Endothelial cell of umbilical vein (primary cell): ENCODE measurements at regions not wholly inside any gene's neighbourhood (a gene's known extent, or its start where the extent isn't known, plus 50 kb on each side); places are given as distances from the start of the nearest gene placed in this dataset.

Experiments used
- BruUV-seq: library from RNA; stranded (reverse); fragments of 400-500 nt; replicated peaks from 2 replicates; lab custom pipeline; 2021; lab: Mats Ljungman, UMichigan
- CTCF ChIA-PET: fragments of 300-600, 350-600 bp; sonication (Branson Sonifier 250); formaldehyde crosslinking; loops from one replicate; lab custom pipeline; 2021; ENCODE audit warnings: antibody characterized with exemption, inconsistent platforms; lab: Charles Lee
- POLR2A ChIA-PET: fragments of 300-600, 350-600 bp; sonication (Branson Sonifier 250); formaldehyde crosslinking; loops from one replicate; lab custom pipeline; 2021; ENCODE audit warnings: antibody characterized with exemption, inconsistent platforms; lab: Charles Lee
- DNase-seq: peaks from one replicate; pipeline ENCODE4 v3.0.0-alpha.2; 2011; ENCODE audit warnings: low read depth, low spot score
- FAIRE-seq: peaks from 2 replicates; lab custom pipeline; 2011; peaks lifted over from hg19 to GRCh38; lab: Jason Lieb, UNC
- H2AFZ ChIP-seq: 2 replicates; pipeline ENCODE4 v1.6.0; 2012; ENCODE audit warnings: low read depth, low read length, control low read depth, inconsistent platforms
- H3K27ac ChIP-seq: 2 replicates; pipeline ENCODE4 v1.5.1; 2011; ENCODE audit warnings: low read depth, mild to moderate bottlenecking, control low read depth, low read length, moderate library complexity; ENCODE audit not compliant: insufficient read depth
- H3K27me3 ChIP-seq, 2 experiments: 2 replicates each; pipeline versions ENCODE4 v1.6.0 to v1.6.1; 2011; ENCODE audit warnings: low read length in 2 of 2, mixed read lengths in 1 of 2; ENCODE audit not compliant: control insufficient read depth in 2 of 2, insufficient read depth in 2 of 2
- H3K36me3 ChIP-seq, 2 experiments: 2 replicates in 1 of 2; 3 replicates in 1 of 2; pipeline ENCODE4 v1.5.1; 2011; ENCODE audit warnings: low read length in 2 of 2, mild to moderate bottlenecking in 1 of 2, moderate library complexity in 1 of 2; ENCODE audit not compliant: control insufficient read depth in 2 of 2, insufficient read depth in 2 of 2; ENCODE audit errors: extremely low read depth in 1 of 2
- H3K4me1 ChIP-seq: 3 replicates; pipeline ENCODE4 v1.5.1; 2011; ENCODE audit warnings: mild to moderate bottlenecking, low read length; ENCODE audit not compliant: control insufficient read depth, insufficient read depth; ENCODE audit errors: extremely low read depth
- H3K4me2 ChIP-seq: 2 replicates; pipeline ENCODE4 v1.6.1; 2011; ENCODE audit warnings: low read length, control low read depth, mixed read lengths; ENCODE audit not compliant: insufficient read depth
- H3K4me3 ChIP-seq, 3 experiments: fragments of 200-600 bp in 1 of 3; sonication (generic), shearing (Covaris generic) in 1 of 3; replicated peaks in 1 of 3; 2 replicates each; pipeline ENCODE4 v1.5.1; 2011 to 2016; ENCODE audit warnings: control low read depth in 3 of 3, low read length in 3 of 3, mild to moderate bottlenecking in 2 of 3, inconsistent platforms in 1 of 3, low read depth in 1 of 3, moderate library complexity in 1 of 3; ENCODE audit not compliant: insufficient read depth in 1 of 3
- H3K79me2 ChIP-seq: 2 replicates; pipeline ENCODE4 v1.6.0; 2012; ENCODE audit warnings: low read length, inconsistent platforms; ENCODE audit not compliant: control insufficient read depth, insufficient read depth
- H3K9ac ChIP-seq: replicated peaks from 2 replicates; pipeline ENCODE3; 2011; ENCODE audit warnings: low read length, control low read depth; ENCODE audit not compliant: insufficient read depth; ENCODE audit errors: extremely low read depth
- H3K9me1 ChIP-seq: replicated peaks from 3 replicates; pipeline ENCODE4 v1.6.0; 2011; ENCODE audit warnings: mild to moderate bottlenecking, low read length; ENCODE audit not compliant: control insufficient read depth, insufficient read depth; ENCODE audit errors: extremely low read depth
- H3K9me3 ChIP-seq: replicated peaks from 2 replicates; pipeline ENCODE4 v1.5.1; 2012; ENCODE audit warnings: low read length, inconsistent platforms; ENCODE audit not compliant: control insufficient read depth, insufficient read depth
- H4K20me1 ChIP-seq: replicated peaks from 2 replicates; pipeline ENCODE3; 2011; ENCODE audit warnings: mild to moderate bottlenecking, low read length; ENCODE audit not compliant: control insufficient read depth, insufficient read depth; ENCODE audit errors: extremely low read depth
- FOS ChIP-seq: IDR thresholded peaks from 2 replicates; pipeline ENCODE4 v1.6.1; 2011; ENCODE audit warnings: mild to moderate bottlenecking, low read length, moderate library complexity, borderline replicate concordance; ENCODE audit not compliant: insufficient read depth
- JUN ChIP-seq: IDR thresholded peaks from 2 replicates; pipeline ENCODE4 v1.6.1; 2011; ENCODE audit warnings: borderline replicate concordance, low read depth; ENCODE audit not compliant: insufficient read length, insufficient read depth
- MAX ChIP-seq: IDR thresholded peaks from 2 replicates; pipeline ENCODE4 v1.6.1; 2011; ENCODE audit not compliant: insufficient read depth, insufficient read length
- MYC ChIP-seq: IDR thresholded peaks from one replicate; pipeline ENCODE4 v1.6.1; 2011; ENCODE audit warnings: mild to moderate bottlenecking, low read depth, low read length
- POLR2AphosphoS5 ChIP-seq: IDR thresholded peaks from 2 replicates; pipeline ENCODE4 v1.6.1; 2012; ENCODE audit warnings: low read depth, mild to moderate bottlenecking, control low read depth, low read length, moderate library complexity; ENCODE audit not compliant: insufficient read depth
- dilution Hi-C: fragments of 300-500 bp; cut with MboI; formaldehyde crosslinking; loops from one replicate; pipeline ENCODE4 v1.15.0; 2019; ENCODE audit warnings: low sequenced_read_pairs; ENCODE audit not compliant: extremely low pct_ligation_motif_present
- intact Hi-C: fragments of 100-400 bp; cut with micrococcal nuclease; formaldehyde crosslinking; loops from one replicate; pipeline ENCODE4 v1.10.0; 2022

GRCh38 chr2:203797712-203798111 lies 69.9 kb upstream of the CTLA4 start:
- no peak for TF ChIP-seq FOS
- TF ChIP-seq MYC, result no peak
- no peak for TF ChIP-seq POLR2AphosphoS5
- H2AFZ ChIP-seq, result no peak overlapping the region
- no TSS peak for BruUV-seq
- CTCF ChIA-PET, result interaction anchor here (1.8 to 1.9 kb wide), 2 partner anchors 11 kb away, joined by 4 to 5 read pairs; no protein-coding TSS in a partner anchor
- H3K9me1 ChIP-seq, result no peaks in the 10 kb centered on the region
- no peak for FAIRE-seq
- H3K4me2 ChIP-seq, result no peak overlapping the region
- intact Hi-C loops (no loop called here), dilution Hi-C loops (no loop called here)
- no peaks in the 10 kb centered on the region for H3K36me3 ChIP-seq
- no peaks in the 10 kb centered on the region for H4K20me1 ChIP-seq
- no peaks in the 10 kb centered on the region for H3K79me2 ChIP-seq
- H3K4me1 ChIP-seq, result no peaks in the 10 kb centered on the region
- H3K9me3 ChIP-seq, result no peaks in the 10 kb centered on the region
- H3K27me3 ChIP-seq, result no peaks in the 10 kb centered on the region
- H3K4me3 ChIP-seq, result no peak overlapping the region
- H3K9ac ChIP-seq, result no peak overlapping the region
- POLR2A ChIA-PET, result no interaction called here
- no peak for DNase-seq
- no peak overlapping the region for H3K27ac ChIP-seq

GRCh38 chr2:203798296-203799087 lies 69.1 kb upstream of the CTLA4 start:
- CTCF ChIA-PET, result interaction anchor here (1.4 to 2.1 kb wide), 2 partner anchors 10 to 17 kb away, joined by 3 to 7 read pairs; no protein-coding TSS in a partner anchor
- no peaks in the 10 kb centered on the region for H3K27me3 ChIP-seq
- no TSS peak for BruUV-seq

More at GRCh38 chr2:203798296-203799087, 69.1 kb upstream of the CTLA4 start:
- Histone ChIP-seq H3K4me2 (no peak overlapping the region), H4K20me1 (no peaks in the 10 kb centered on the region), H3K27ac (no peak overlapping the region), H3K36me3 (no peaks in the 10 kb centered on the region), H3K9me1 (no peaks in the 10 kb centered on the region), H3K79me2 (no peaks in the 10 kb centered on the region), H3K4me1 (no peaks in the 10 kb centered on the region), H3K9me3 (no peaks in the 10 kb centered on the region), H3K9ac (no peak overlapping the region), H2AFZ (no peak overlapping the region), H3K4me3 (no peak overlapping the region)
- FAIRE-seq (no peak), DNase-seq (no peak)
- intact Hi-C loops, result no loop called here
- no peak for TF ChIP-seq JUN
- no peak for TF ChIP-seq MAX
- dilution Hi-C loops, result no loop called here
- POLR2A ChIA-PET, result no interaction called here
